Stimulated activated CD8-positive, alpha-beta memory T cell treated with anti-CD3 and anti-CD28 coated beads, Interleukin-15, amount 100 ng/mL, for 48 hours (primary cell): ENCODE measurements at regions not wholly inside any gene's neighbourhood (a gene's known extent, or its start where the extent isn't known, plus 50 kb on each side); places are given as distances from the start of the nearest gene placed in this dataset.

Experiments used
- DNase-seq, 2 donors: peaks; one replicate each; pipeline ENCODE4 v3.0.0-alpha.2; 2020; ENCODE audit warnings: low read depth in 2 of 2

- DNase-seq: no peak
Observed at GRCh38 chr14:76603713-76604112, 157.6 kb upstream of the VASH1 start.

- no peak for DNase-seq
Observed at GRCh38 chr14:76607510-76607909, 153.8 kb upstream of the VASH1 start.

DNA sequence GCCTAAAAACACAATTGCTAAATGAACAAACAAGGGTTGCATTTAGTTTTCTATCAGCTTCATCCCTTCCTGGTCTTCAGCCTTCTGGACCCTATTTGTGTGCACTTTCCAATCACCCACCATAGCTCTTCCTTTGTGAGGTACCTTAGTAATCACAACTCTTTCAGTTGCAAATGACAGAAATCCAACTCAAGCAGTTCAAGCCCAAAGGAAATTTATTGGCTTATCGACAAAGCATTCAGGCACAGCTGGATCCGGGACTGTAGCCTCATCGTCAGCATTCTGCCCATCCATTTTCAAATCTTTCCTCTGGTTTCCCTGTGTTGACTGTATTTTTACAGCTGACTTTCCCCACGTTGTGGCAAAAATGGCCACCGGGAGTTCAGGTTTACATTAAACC is 148.6 kb upstream of the VASH1 start:
- no peak for DNase-seq

GRCh38 chr14:76613616-76614015 is 147.7 kb upstream of the VASH1 start:
- DNase-seq: no peak

- DNase-seq: no peak
Observed at GRCh38 chr14:76615331-76615730, 145.9 kb upstream of the VASH1 start.

DNA sequence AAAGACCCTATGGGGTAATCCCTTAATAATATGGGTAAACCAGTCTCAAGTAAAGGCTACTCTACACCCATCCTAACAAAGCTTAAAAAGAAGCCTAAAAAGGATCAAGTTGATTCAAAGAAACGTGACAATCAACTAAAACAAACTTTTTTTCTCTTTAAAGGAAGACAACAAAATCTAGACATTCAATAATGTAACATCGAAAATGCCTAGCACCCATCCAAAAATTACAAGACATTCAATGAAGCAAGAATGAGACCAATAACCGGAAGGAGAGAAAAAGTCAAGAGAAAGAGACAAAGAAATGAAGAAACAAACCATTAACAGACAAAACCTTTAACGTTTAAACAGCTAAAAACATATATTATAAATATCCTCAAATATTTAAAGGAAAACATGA is 143.8 kb upstream of the VASH1 start:
- DNase-seq: no peak

DNA sequence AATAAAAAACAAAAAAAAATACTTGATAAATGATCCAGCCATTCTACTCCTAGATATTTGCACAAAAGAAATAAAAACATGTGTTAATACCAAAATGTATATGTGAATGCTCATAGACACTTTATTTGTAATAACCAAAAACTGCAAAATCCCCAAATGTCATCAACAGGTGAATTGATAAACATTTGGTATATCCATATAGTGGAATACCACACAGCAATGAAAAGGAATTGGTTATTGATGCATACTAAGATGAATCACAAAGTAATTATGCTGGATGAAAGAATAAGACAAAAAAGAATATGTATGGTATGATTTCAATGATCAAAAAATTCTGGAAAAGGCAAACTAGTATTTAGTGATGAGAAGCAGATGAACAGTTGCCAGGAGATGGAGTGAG is 124.7 kb upstream of the VASH1 start:
- no peak for DNase-seq

GRCh38 chr14:76638841-76639240 is 122.4 kb upstream of the VASH1 start:
- DNase-seq: no peak

DNA sequence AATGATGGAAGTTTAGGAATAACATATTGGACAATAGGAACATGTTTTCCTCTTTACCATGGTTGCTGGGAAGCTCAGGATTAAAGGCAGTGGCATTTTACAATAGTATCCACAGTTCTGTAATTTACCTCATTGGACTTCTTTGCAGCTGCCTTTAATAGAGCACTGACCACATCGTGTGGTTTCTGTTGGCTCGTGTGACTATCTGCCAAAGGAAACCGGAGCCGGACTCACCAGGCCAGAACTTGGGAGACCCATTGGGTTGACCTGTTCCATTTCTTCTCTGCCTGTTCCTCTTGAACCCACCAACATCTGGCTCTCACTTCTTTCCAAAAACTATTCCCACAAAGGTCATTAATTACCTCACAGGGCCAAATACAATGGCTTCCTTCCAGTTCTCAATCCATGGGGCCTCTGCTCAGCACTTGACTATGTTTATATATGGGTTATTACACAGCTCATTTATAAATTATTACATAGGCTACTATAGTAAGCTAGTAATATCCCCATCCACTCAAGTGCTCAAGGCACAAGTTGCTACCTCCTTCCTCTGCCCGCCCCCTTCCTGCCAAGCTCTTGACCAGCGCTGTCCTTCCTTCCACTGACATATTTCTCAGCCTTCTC is 121.5 kb upstream of the VASH1 start:
- DNase-seq: no peak

DNA sequence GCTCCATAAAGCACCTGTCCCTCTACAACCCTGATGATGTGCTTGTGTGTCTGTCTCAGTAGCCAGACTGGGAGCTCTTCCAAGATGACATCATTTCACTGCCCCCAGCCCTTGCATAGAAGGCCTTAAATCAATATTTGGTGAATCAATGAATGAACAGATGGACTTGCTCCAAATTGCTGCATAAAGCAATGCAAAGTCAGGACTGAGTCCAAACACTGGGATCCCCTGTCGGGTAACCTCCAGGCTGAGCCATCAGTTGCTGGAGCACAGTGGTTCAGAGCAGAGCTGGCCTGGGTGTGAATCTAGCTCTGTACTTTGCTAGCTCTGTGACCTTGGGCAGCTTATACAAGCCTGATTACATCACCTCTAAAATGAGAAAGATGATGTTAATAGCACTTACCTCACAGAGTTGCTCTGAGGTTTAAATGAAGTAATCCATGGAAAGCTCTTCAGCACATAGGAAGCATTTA is 120.3 kb upstream of the VASH1 start:
- DNase-seq: no peak

GRCh38 chr14:76641541-76641940 is 119.7 kb upstream of the VASH1 start:
- no peak for DNase-seq

- no peak for DNase-seq
Observed at GRCh38 chr14:76643887-76644286, 117.4 kb upstream of the VASH1 start.

DNA sequence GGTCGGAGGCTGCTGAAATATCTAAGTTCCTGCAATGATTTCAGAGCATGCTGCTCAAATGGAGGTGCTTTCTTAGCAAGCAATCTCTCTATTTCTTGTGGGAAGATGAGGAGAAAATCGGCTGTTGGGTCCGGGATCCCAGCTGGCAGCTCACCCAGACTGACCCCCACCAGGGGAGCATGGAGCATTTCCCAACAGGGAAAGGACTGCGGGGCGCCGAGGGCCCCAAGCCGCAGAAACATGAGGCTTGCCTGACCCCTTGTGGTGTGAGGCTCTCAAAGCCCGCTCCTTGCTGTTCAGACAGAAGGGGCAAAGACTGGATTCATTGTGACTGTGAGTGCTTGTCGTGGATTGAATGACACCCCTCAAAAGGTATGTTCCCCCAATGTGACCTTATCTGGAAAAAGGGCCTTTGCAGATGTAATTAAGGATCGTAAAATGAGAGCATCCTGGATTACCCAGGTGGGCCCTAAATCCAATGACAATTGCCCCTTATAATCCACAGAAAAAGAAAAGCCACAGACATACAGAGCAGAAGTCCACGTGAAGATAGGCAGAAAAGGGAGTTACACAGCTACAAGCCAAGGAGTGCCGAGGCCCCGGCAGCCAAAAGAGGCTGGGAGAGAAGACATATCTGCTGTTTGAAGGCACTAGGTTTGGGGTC is 116.3 kb upstream of the VASH1 start:
- DNase-seq: no peak

DNA sequence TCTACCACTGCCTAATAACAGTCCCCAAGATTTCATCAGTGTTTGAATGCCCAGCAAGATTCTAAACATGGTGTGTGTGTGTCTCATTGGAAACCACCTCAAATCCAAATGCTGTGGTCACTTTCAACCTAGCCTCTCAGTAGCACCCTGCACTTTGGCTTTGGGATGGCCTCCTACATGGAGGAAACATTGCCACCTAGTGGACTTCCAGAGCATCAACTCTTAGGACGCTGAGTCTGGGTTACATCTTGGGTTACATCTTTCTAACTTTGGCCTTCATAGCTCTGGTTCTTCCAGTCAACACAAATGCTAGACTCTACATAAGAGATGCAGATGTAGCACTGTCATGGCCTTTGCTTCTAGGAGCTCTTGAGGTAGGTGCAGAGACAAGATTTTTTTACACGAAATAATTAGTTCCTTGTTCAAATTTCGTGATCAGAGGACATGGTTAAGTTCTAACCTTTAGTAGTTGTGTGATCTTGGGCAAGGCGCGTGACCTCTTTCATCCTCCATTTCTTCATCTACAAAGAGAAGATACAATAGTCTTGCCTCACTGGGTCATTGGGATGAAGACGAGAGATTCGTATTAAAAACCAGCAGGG is 113.5 kb upstream of the VASH1 start:
- DNase-seq: peak in 1 of 2 donors; percentile 3

DNA sequence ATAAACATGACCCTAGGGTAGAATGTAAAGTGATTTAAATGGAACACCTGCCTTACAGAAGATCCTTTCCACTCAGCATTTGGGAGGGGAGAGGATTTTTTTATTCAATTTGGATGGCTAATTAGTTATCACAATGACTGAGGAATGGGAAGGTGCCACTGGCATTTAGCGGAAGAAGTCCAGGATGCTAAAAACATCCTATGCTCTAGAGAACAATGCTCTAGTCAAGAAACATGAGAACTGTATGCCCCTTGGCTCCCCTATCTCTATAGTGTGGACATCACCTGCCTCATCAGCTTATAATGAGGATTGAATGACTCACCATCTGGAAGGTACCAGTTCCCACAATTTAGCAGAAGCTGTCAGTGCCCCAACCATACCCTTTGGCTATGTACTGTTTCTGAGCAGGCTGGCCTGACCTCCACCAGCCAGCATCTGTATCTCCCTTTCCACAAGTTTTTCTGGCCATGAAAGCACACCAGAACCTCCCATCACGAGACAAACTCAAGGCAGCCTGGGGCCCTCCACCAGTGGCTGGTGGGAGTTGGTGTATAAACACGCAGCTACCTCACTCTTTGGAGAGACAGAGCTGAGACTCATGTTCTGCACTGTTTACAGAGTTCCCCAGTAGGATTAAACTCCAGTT is 109.7 kb upstream of the VASH1 start:
- DNase-seq: no peak

DNA sequence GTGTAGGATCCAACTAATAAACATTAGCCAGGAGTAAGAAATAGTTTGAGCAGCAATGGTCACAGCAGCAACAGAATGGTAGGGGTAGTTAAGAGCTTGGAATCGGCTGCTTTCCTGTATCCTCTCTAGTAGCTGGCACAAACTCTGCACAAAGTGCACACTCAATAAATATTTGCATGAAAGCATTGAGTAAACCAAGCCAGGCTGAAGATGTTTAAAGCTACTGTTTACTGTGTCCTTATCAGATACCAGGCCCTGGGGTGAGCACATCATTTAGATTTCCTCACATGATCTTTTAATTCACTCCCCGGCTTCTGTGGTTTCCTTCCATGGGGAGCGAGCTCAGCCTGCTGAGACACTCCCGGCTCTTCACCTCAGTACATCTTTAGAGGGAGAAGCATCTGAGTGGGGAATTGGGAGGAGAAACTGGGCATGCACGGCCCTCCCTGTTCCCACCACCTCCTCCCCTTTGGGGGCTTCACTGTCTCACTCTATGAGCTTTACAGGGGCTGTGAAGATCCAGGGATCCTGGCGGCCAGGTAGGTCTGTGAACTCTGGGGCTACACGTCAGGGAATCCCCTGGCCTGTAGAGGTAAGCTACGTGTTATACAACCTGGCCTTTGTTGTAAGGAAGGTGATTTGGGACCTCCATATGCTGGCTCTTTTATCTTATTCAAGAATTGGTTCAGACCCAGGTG is 107.2 kb upstream of the VASH1 start:
- no peak for DNase-seq

- no peak for DNase-seq
Observed at GRCh38 chr14:76654573-76655108, 106.6 kb upstream of the VASH1 start.

GRCh38 chr14:76655331-76655730 is 105.9 kb upstream of the VASH1 start:
- DNase-seq: no peak

GRCh38 chr14:76656592-76656991 is 104.7 kb upstream of the VASH1 start:
- DNase-seq: no peak

DNA sequence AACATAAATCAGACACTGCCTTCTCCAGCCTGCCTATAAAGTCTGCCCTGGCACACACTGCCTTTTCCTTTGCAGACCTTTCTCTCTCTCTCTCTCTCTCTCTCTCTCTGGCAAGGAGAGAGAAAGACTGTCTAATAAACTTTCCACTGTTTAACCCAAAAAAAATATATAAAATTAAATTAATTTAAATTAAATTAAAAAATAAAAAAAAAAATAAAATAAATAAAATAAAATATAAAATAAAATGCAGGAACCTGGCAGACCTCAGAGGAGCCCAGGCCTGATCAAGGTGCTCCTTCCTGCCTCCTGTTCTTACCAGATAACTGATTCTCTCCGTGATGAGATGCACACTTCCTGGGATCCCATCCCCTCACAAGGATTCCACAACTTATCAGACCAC is 103.9 kb upstream of the VASH1 start:
- DNase-seq: no peak

DNA sequence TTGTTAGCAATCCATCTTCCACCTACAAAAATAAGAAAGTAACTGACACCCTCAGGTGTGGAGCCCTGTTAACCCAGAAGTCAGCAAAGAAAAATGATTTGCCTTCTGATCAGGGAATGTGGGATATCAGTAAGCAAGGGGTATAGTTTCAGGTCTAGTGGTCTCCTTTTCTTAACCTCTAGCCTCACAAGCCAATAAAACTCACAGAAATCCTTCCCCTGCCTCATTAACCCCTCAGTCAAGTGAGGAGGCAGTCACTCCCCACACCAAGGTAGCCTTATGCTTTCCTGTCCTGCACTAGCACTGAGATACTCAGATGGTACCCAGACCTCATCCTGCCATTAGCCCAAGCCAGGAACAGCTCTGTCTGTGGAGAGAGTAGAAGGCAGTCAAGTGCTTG is 103.4 kb upstream of the VASH1 start:
- no peak for DNase-seq

DNA sequence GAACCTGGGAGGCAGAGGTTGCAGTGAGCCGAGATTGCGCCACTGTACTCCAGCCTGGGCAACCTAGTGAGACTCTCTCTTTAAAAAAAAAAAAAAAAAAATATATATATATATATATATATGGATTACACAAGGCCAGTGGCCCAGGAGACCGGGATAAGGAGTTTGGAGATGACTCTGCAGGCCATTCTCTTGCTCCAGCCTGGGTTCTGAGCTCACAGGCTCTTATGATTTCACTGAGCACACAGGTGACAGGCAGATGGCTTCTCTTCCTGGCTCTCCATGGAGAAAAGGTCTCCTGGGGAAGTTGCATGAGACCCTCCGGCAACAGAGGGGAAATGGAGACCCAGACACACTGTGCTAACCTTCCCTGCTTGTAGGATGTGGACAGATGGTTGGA is 98.7 kb upstream of the VASH1 start:
- no peak for DNase-seq
